ENCODE measurements at regions not wholly inside any gene's neighbourhood (a gene's known extent, or its start where the extent isn't known, plus 50 kb on each side); places are given as distances from the start of the nearest gene placed in this dataset.

GRCh38 chr7:83791737-83792136 lies 142.8 kb upstream of the SEMA3E start:
- no peak overlapping the region for H3K4me3 ChIP-seq (ENCODE audit: control insufficient read depth in 2 of 3, extremely low read depth in 1 of 3, insufficient read depth in 2 of 3, low read depth in 1 of 3, low read length in 3 of 3)
- H3K27ac ChIP-seq (ENCODE audit: control insufficient read depth, insufficient read depth, low read length): no peak overlapping the region
- H3K27me3 ChIP-seq (ENCODE audit: control insufficient read depth, extremely low read depth, insufficient read depth, low read length): no peaks in the 10 kb centered on the region
- no peaks in the 10 kb centered on the region for H4K20me1 ChIP-seq (ENCODE audit: control insufficient read depth, extremely low read depth, insufficient read depth, low read length)
- FAIRE-seq: no peak
- no peak for DNase-seq (ENCODE audit: low read depth, low spot score)
- H3K79me2 ChIP-seq (ENCODE audit: control insufficient read depth, insufficient read depth, low read length): no peaks in the 10 kb centered on the region
- no peaks in the 10 kb centered on the region for H3K9me1 ChIP-seq (ENCODE audit: control insufficient read depth, extremely low read depth, insufficient read depth, low read length)
- no peak overlapping the region for H3K9ac ChIP-seq (ENCODE audit: control insufficient read depth, extremely low read depth, insufficient read depth, low read length)
- TF ChIP-seq CTCF (optimal IDR thresholded peaks at IDR 0.05 in 1 of 3, IDR thresholded peaks at IDR 0.05 in 1 of 3, conservative IDR thresholded peaks at IDR 0.05 in 1 of 3; ENCODE audit: extremely low read depth in 1 of 3, insufficient read depth in 2 of 3, low read length in 3 of 3): no peak
- TF ChIP-seq EZH2 (IDR thresholded peaks at IDR 0.05; ENCODE audit: low read length): no peak
- H3K4me2 ChIP-seq (ENCODE audit: control insufficient read depth, extremely low read depth, insufficient read depth, low read depth, low read length): no peak overlapping the region
- no peaks in the 10 kb centered on the region for H3K9me3 ChIP-seq (ENCODE audit: control insufficient read depth, low read depth, low read length)
- H3K4me1 ChIP-seq (ENCODE audit: control insufficient read depth, extremely low read depth, insufficient read depth, low read length): no peaks in the 10 kb centered on the region
- dilution Hi-C loops (cut with MboI; ENCODE audit: extremely low pct_ligation_motif_present, low sequenced_read_pairs): no loop called here
- H3K36me3 ChIP-seq (ENCODE audit: control insufficient read depth in 2 of 2, extremely low read depth in 1 of 2, insufficient read depth in 2 of 2, low read length in 2 of 2): no peaks in the 10 kb centered on the region
- H2AFZ ChIP-seq (ENCODE audit: control insufficient read depth, low read length): no peak overlapping the region

- Histone ChIP-seq H3K36me3 (ENCODE audit: control insufficient read depth in 2 of 2, extremely low read depth in 1 of 2, insufficient read depth in 2 of 2, low read length in 2 of 2) (no peaks in the 10 kb centered on the region), H2AFZ (ENCODE audit: control insufficient read depth, low read length) (no peak overlapping the region), H3K4me1 (ENCODE audit: control insufficient read depth, extremely low read depth, insufficient read depth, low read length) (no peaks in the 10 kb centered on the region), H3K9ac (ENCODE audit: control insufficient read depth, extremely low read depth, insufficient read depth, low read length) (no peak overlapping the region), H3K79me2 (ENCODE audit: control insufficient read depth, insufficient read depth, low read length) (no peaks in the 10 kb centered on the region), H3K27me3 (ENCODE audit: control insufficient read depth, extremely low read depth, insufficient read depth, low read length) (no peaks in the 10 kb centered on the region), H4K20me1 (ENCODE audit: control insufficient read depth, extremely low read depth, insufficient read depth, low read length) (no peaks in the 10 kb centered on the region), H3K4me3 (ENCODE audit: control insufficient read depth in 2 of 3, extremely low read depth in 1 of 3, insufficient read depth in 2 of 3, low read depth in 1 of 3, low read length in 3 of 3) (no peak overlapping the region), H3K4me2 (ENCODE audit: control insufficient read depth, extremely low read depth, insufficient read depth, low read depth, low read length) (no peak overlapping the region), H3K27ac (ENCODE audit: control insufficient read depth, insufficient read depth, low read length) (no peak overlapping the region), H3K9me1 (ENCODE audit: control insufficient read depth, extremely low read depth, insufficient read depth, low read length) (no peaks in the 10 kb centered on the region), H3K9me3 (ENCODE audit: control insufficient read depth, low read depth, low read length) (no peaks in the 10 kb centered on the region)
- TF ChIP-seq CTCF (optimal IDR thresholded peaks at IDR 0.05 in 1 of 3, IDR thresholded peaks at IDR 0.05 in 1 of 3, conservative IDR thresholded peaks at IDR 0.05 in 1 of 3; ENCODE audit: extremely low read depth in 1 of 3, insufficient read depth in 2 of 3, low read length in 3 of 3) (no peak), EZH2 (IDR thresholded peaks at IDR 0.05; ENCODE audit: low read length) (no peak)
- dilution Hi-C loops (cut with MboI; ENCODE audit: extremely low pct_ligation_motif_present, low sequenced_read_pairs): no loop called here
- FAIRE-seq (no peak), DNase-seq (ENCODE audit: low read depth, low spot score) (no peak)
Observed at GRCh38 chr7:83786858-83787257, 137.9 kb upstream of the SEMA3E start.
